OCI-LY3 (cell line): ENCODE measurements at regions not wholly inside any gene's neighbourhood (a gene's known extent, or its start where the extent isn't known, plus 50 kb on each side); places are given as distances from the start of the nearest gene placed in this dataset.

ENCODE experiments used
- H2AFZ ChIP-seq: fragments of 200-600, 300-600 bp; shearing (Covaris generic); 2 replicates; pipeline ENCODE4 v1.6.0; 2014; ENCODE audit warnings: antibody characterized with exemption, low read depth, low read length
- H3K27ac ChIP-seq: fragments of 200-600, 300-600 bp; sonication (generic); 2 replicates; pipeline ENCODE4 v1.5.1; 2014; ENCODE audit warnings: mild to moderate bottlenecking, low read length, moderate library complexity, mixed read lengths
- H3K27me3 ChIP-seq: fragments of 200-600, 300-600 bp; sonication (generic); 2 replicates; pipeline ENCODE4 v1.6.1; 2014; ENCODE audit warnings: low read depth, low read length, mixed read lengths
- H3K36me3 ChIP-seq: fragments of 200-600, 300-600 bp; sonication (generic); replicated peaks from 2 replicates; pipeline ENCODE3; 2014; ENCODE audit warnings: low read depth, low read length, mixed read lengths
- H3K4me1 ChIP-seq: fragments of 300-600, 200-600 bp; sonication (generic); 2 replicates; pipeline ENCODE4 v1.6.1; 2014; ENCODE audit warnings: low read length, mixed read lengths
- H3K4me2 ChIP-seq: fragments of 200-600, 300-600 bp; sonication (generic); 2 replicates; pipeline ENCODE4 v1.6.1; 2014; ENCODE audit warnings: low read length, mixed read lengths
- H3K4me3 ChIP-seq: fragments of 300-600, 200-600 bp; sonication (generic); 2 replicates; pipeline ENCODE4 v1.5.1; 2014; ENCODE audit warnings: antibody characterized with exemption, mild to moderate bottlenecking, low read length, moderate library complexity
- H3K79me2 ChIP-seq: fragments of 300-600, 200-600 bp; shearing (Covaris generic); 2 replicates; pipeline ENCODE4 v1.6.1; 2014; ENCODE audit warnings: mild to moderate bottlenecking, low read length, mixed read lengths
- H3K9ac ChIP-seq: fragments of 300-600, 200-600 bp; shearing (Covaris generic); 2 replicates; pipeline ENCODE4 v1.6.0; 2014; ENCODE audit warnings: mild to moderate bottlenecking, low read length, moderate library complexity
- H3K9me3 ChIP-seq: fragments of 200-600, 300-600 bp; shearing (Covaris generic); 2 replicates; pipeline ENCODE4 v1.6.1; 2014; ENCODE audit warnings: low read length, mixed read lengths; ENCODE audit not compliant: insufficient read depth
- H4K20me1 ChIP-seq: fragments of 200-600, 300-600 bp; sonication (generic); 2 replicates; pipeline ENCODE4 v1.6.1; 2016; ENCODE audit warnings: low read length, mixed read lengths; ENCODE audit not compliant: insufficient read depth
- EZH2phosphoT487 ChIP-seq: fragments of 200-600 bp; shearing (Covaris generic); IDR thresholded peaks from 2 replicates; pipeline ENCODE4 v1.6.1; 2018; ENCODE audit warnings: antibody characterized with exemption, mixed run types, low read depth
- TF ChIP-seq, protein P1 (sequence below): fragments of 200-600, 300-600 bp; sonication (generic); IDR thresholded peaks from 2 replicates; pipeline ENCODE4 v1.5.1; 2014; ENCODE audit warnings: antibody characterized with exemption, low read length, low read depth

- Histone ChIP-seq H3K4me3 (no peak overlapping the region), H3K36me3 (no peaks in the 10 kb centered on the region), H3K79me2 (no peaks in the 10 kb centered on the region), H4K20me1 (no peaks in the 10 kb centered on the region), H2AFZ (no peak overlapping the region), H3K27me3 (peaks cover 92% of the 10 kb centered on the region), H3K4me1 (no peaks in the 10 kb centered on the region), H3K4me2 (no peak overlapping the region), H3K9ac (no peak overlapping the region), H3K27ac (no peak overlapping the region), H3K9me3 (no peaks in the 10 kb centered on the region)
- no peak for TF ChIP-seq EZH2phosphoT487
- TF ChIP-seq, protein P1, sequence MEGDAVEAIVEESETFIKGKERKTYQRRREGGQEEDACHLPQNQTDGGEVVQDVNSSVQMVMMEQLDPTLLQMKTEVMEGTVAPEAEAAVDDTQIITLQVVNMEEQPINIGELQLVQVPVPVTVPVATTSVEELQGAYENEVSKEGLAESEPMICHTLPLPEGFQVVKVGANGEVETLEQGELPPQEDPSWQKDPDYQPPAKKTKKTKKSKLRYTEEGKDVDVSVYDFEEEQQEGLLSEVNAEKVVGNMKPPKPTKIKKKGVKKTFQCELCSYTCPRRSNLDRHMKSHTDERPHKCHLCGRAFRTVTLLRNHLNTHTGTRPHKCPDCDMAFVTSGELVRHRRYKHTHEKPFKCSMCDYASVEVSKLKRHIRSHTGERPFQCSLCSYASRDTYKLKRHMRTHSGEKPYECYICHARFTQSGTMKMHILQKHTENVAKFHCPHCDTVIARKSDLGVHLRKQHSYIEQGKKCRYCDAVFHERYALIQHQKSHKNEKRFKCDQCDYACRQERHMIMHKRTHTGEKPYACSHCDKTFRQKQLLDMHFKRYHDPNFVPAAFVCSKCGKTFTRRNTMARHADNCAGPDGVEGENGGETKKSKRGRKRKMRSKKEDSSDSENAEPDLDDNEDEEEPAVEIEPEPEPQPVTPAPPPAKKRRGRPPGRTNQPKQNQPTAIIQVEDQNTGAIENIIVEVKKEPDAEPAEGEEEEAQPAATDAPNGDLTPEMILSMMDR: no peak
These were observed 95.2 kb upstream of the SPRED2 start for GRCh38 chr2:65527451-65528240.

DNA sequence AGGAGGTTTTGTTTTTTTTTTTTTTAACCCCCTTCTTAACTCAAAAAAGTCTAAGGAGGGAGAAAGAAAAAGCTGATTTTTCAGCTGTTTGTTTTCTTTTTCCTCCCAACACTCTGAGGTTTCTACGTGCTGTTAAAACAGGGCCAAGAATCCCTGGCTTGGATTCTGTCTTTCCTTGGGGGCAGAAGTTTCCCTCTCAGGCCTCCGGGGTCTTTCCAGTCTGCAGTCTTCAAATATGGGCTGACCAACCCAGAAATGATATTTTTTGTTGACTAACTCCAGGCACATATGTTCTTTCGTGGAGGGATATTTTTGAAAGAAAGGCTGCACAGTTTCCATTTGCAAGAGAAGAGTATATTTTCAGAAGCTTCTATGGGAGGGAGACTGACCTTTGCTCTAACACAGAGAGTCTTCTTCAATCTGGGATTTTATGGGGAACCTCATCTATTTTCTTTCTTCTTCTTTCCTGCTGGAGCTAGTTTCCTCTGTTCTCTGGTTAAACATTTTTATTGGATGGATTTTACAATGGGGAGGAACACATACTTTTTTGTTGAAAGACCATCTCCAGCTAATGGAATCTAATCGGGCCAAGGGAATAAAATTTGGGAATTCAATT, 93.3 kb upstream of the SPRED2 start:
- Histone ChIP-seq H3K4me3 (no peak overlapping the region), H3K36me3 (no peaks in the 10 kb centered on the region), H3K79me2 (no peaks in the 10 kb centered on the region), H3K9ac (no peak overlapping the region), H3K9me3 (no peaks in the 10 kb centered on the region), H3K27ac (no peak overlapping the region), H2AFZ (no peak overlapping the region), H3K4me1 (no peaks in the 10 kb centered on the region), H3K4me2 (no peak overlapping the region), H3K27me3 (peaks cover 73% of the 10 kb centered on the region), H4K20me1 (no peaks in the 10 kb centered on the region)
- no peak for TF ChIP-seq EZH2phosphoT487
- TF ChIP-seq, protein P1: no peak

GRCh38 chr2:65522922-65523321, 90.5 kb upstream of the SPRED2 start:
- Histone ChIP-seq H3K27ac (no peak overlapping the region), H3K9me3 (peaks cover 7% of the 10 kb centered on the region; the same call in 1 of the 2 replicates), H3K9ac (no peak overlapping the region), H3K79me2 (no peaks in the 10 kb centered on the region), H3K4me3 (no peak overlapping the region), H4K20me1 (no peaks in the 10 kb centered on the region), H2AFZ (no peak overlapping the region), H3K4me1 (no peaks in the 10 kb centered on the region), H3K36me3 (no peaks in the 10 kb centered on the region), H3K4me2 (no peak overlapping the region), H3K27me3 (peaks cover 57% of the 10 kb centered on the region)
- TF ChIP-seq, protein P1: no peak
- TF ChIP-seq EZH2phosphoT487: no peak

DNA sequence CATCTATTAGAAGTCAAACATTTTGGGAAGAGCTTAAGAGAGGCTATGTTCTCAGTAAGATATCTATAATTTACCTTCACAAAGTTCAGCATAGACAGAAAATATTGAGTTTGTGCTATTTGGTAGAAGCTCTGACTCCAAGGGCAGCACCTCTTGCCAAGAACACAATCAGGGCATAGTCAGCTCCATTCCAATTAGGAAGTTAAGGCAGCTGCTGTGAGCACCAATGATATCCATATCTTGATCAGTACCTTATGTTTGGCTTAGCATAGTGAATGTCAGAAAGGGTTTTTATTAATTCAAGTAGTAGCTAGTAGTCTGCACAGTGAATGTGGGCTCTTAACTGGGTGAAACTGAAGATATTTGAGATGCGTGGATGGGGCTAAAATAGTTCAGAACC, 86.4 kb upstream of the SPRED2 start:
- peaks cover 16% of the 10 kb centered on the region for H3K27me3 ChIP-seq
- H3K9me3 ChIP-seq: peaks cover 7% of the 10 kb centered on the region; the same call in 1 of the 2 replicates
- no peak overlapping the region for H3K27ac ChIP-seq
- H3K4me3 ChIP-seq: no peak overlapping the region
- H3K79me2 ChIP-seq: no peaks in the 10 kb centered on the region
- no peak overlapping the region for H2AFZ ChIP-seq
- H3K4me1 ChIP-seq: peaks cover 27% of the 10 kb centered on the region
- no peak for TF ChIP-seq EZH2phosphoT487
- TF ChIP-seq, protein P1: no peak
- no peaks in the 10 kb centered on the region for H3K36me3 ChIP-seq
- no peaks in the 10 kb centered on the region for H4K20me1 ChIP-seq
- H3K9ac ChIP-seq: no peak overlapping the region
- H3K4me2 ChIP-seq: no peak overlapping the region
